ENCODE measurements at regions not wholly inside any gene's neighbourhood (a gene's known extent, or its start where the extent isn't known, plus 50 kb on each side); places are given as distances from the start of the nearest gene placed in this dataset.

DNA sequence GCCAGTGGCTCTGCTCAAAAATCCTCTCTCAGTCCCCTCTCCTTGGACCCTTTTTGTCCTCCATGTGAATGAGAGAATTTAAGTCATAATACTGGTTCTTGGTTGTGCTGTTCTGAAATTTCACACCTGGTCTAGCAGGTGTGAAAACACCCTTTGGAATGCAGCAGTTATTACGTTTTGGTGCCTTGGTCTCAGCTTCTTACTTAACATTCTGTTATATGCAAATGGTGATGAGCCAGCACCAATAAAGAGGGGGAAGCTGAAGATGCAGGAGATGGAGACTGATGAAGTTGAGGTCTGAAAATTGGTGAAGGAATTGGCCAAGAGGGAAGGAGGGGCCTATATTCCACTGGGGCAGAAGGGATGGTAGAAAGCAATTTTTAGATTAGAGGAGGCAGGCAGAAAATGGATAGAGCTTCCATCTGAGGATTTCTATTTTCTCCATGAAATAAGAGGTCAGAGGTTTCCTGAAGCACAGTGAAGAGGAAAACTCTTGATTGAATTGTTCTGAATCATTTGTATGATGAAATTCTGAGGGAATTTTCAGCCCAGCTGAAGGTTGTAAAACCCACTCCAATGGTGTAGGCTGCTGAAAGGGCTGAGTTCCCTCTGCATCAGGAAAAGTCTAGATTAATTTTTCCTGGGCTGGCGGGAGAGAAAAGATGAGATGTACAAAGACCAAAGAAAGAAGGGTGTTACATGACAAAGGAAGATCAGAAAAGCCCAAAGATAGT is 94.0 kb upstream of the FAM180A start:
- TF ChIP-seq, protein P1, sequence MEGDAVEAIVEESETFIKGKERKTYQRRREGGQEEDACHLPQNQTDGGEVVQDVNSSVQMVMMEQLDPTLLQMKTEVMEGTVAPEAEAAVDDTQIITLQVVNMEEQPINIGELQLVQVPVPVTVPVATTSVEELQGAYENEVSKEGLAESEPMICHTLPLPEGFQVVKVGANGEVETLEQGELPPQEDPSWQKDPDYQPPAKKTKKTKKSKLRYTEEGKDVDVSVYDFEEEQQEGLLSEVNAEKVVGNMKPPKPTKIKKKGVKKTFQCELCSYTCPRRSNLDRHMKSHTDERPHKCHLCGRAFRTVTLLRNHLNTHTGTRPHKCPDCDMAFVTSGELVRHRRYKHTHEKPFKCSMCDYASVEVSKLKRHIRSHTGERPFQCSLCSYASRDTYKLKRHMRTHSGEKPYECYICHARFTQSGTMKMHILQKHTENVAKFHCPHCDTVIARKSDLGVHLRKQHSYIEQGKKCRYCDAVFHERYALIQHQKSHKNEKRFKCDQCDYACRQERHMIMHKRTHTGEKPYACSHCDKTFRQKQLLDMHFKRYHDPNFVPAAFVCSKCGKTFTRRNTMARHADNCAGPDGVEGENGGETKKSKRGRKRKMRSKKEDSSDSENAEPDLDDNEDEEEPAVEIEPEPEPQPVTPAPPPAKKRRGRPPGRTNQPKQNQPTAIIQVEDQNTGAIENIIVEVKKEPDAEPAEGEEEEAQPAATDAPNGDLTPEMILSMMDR (IDR thresholded peaks at IDR 0.05; ENCODE audit: control extremely low read depth in 1 of 3, insufficient read depth in 1 of 3, low read depth in 1 of 3, low read length in 3 of 3), result no peak
- TF ChIP-seq SP2 (IDR thresholded peaks at IDR 0.05; ENCODE audit: low read length) (no peak), YY1 (IDR thresholded peaks at IDR 0.05; ENCODE audit: low read depth, low read length) (no peak)

All from H1 (cell line).